Stimulated activated CD8-positive, alpha-beta memory T cell treated with anti-CD3 and anti-CD28 coated beads, Interleukin-4, amount 100 ng/mL, for 4 hours (primary cell): ENCODE measurements at regions not wholly inside any gene's neighbourhood (a gene's known extent, or its start where the extent isn't known, plus 50 kb on each side); places are given as distances from the start of the nearest gene placed in this dataset.
"Not testable (repeated sequence)": the region's sequence is repeated elsewhere in the genome, so short reads cannot be mapped to it uniquely, and the experiment has no call there.

Source experiments
- DNase-seq, 2 donors: peaks; one replicate each; pipeline ENCODE4 v3.0.0-alpha.2; 2020; ENCODE audit warnings: low read depth in 2 of 2, low spot score in 1 of 2

DNA sequence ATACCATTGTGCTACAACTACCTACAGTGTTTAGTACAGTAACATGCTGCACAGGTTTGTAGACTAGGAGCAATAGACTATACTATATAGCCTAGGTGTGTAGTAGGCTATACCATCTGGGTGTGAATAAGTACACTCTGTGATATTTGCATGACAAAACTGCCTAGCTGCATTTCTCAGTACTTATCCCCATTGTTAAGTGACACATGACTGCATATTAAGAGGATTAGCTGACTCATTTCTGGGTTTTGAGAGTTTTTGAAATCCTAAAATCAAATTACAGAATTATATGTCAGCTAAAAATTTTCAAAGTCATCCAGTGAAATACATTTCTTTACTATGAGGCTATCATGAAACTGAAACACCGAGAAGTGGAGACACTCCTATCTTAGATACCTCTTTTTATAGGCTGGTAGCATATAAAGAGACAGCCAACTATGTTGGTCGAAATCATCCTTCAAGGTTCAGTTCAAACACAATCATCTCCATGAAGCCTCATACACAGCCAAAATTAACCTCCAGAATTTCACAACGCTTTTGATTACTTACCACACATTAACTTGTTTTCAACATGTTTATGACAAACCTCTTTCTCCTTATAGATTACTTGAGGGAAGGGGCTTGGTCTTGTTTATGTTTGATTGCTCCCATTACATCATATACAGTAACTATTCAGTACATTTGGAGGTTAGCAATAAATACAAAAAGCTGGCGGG lies 89.8 kb upstream of the ANK3 start:
- DNase-seq, result no peak

DNA sequence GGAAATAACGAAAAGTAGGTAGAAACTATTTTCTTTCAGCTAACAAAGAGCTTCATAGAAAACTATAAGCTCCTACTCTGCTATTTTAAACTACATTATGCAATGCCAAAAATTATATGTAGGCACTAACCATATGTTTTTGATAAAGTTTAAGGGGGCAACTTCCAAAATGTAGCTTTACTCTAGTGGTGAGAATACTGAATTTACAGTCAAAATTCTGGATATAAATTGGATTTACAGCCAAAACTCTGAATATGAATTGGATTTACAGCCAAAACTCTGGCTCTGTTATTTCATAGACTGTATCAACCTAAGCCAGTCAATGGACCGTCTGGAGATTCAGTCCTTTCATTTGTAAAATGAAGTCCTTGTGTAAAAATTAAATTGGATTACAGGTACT lies 86.8 kb upstream of the ANK3 start:
- no peak for DNase-seq

DNA sequence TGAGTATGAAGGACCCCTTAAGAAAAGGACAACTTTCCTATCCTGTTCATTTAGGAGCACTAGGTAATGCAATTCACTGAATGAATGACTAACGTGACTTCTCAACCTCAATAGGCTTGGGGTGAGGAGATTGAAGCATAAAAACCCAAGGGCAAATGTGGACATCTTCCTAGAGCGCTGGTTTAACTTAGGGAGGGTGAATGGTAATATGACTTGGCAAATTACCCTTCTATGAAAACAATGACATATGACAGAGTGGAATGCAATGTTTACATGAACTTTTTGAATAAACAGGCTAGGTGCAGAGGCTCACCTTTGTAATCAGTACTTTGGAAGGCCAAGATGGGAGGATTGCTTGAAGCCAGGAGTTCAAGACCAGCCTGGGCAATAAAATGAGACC lies 83.9 kb upstream of the ANK3 start:
- no peak for DNase-seq

DNA sequence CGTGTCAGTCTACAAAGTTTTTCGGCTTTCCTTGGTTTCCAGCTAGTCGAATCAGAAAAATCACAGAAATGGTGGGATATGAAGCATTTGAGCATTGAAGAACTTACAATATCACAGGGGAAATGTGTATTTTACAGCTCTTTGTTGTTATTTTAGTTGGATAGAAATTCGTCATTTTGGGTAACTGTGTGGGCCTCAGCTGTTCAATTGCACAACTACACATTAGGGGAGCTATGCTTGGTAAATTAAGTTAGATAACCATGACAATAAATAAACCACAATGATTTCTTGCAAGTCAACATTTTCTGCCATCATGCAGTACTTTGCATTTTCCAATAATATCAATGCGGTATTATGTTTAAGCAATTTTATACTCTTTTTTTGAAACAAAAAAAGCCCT lies 80.4 kb upstream of the ANK3 start:
- no peak for DNase-seq

DNA sequence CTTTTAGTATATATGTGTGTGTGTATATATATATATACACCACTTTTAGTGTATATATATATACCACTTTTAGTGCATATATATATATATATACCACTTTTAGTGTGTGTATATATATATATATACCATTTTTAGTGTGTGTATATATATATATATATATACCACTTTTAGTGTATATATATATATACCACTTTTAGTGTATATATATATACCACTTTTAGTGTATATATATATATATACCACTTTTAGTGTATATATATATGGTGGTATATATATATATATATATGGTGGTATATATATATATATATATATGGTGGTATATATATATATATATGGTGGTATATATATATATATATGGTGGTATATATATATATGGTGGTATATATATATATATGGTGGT lies 79.5 kb upstream of the ANK3 start:
- not testable (repeated sequence) for DNase-seq

DNA sequence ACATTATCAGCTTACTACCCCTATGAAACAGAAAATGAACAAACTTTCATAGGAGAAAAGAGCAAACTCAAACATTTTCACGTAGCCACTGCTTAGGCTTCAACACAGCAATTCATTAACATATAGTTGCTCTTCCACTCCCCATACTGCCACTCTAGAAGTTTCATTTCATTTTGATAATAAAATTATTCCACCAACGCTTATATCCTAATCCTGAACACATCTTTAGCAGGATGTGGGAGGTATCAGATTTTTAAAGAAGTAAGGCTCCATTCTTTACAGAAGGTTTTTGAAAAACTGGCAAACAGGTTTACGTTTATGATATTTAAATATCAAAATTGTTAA lies 77.5 kb upstream of the ANK3 start:
- DNase-seq, result no peak

DNA sequence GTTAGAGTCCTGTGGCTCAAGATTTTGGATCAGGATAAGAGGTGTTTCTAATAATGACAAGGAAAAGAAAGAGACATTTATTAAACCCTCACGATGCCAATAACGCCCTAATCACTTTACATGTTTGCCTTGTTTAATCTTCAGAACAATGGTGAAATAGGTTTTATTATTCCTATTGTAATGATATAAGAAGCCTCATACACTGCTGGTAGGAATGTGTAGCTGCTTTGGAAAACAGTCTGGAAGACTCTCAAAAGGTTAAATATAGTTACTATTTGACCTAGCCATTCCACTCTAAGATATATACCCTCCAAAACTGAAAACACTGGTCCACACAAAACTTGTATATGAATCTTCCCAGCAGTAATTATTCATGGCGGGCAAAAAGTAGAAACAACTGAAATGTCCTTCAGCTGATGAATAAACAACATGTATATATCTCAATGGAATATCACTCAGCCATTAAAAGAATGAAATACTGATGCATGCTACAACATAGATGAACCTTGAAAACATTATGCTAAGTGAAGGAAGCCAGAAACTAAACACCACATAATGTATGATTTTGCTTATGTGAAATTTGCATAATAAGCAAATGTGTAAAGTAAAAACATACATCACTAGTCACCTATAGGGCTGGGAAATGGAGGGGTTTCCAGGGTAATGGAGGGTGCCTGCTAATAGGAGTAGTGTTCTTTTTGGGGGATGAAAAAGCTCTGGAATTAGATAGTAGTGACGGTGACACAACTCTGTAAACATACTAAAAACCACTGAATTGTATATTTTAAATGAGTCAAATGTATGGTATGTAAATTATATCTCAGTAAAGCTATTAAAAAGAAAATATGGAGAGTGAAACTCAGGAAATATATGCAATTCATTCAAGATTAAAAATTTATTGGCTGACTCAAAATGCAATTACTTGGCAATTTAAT lies 76.9 kb upstream of the ANK3 start:
- no peak for DNase-seq

DNA sequence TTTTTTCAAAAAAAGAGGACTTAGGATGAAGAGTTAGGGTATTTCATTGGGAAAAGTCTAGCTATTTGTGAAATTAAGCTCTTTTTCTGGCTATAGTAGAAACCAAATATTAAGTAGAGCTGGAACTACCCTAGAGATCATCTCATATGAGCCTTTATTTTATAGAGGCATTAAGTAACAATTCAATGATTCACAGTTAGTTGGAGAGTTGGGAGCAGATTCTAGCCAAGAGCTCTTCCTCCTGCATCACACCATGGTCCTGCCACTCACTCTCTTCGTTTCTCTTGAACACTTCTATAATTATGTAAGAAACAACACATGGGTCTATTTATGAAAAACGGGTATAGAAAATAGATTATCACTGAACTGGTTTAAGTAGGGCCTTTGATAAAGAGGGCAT lies 76.1 kb upstream of the ANK3 start:
- DNase-seq, result no peak

DNA sequence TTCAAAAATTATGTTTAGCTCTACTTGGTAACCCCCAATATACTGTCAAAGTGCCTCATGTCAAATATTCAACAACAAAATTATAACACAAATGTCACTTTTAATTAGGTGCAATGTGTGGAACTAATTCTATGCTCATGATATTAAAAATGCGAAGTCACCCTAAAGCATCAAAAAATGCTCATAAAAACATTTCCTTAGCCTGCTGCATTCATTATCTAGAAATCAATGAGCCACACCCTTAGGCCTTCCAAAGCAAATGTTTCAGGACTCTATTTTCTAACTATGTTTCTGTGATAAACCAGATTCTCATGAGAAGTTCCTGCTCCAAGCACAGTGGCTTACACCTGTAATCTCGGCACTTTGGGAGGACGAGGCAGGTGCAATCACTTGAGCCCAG lies 75.0 kb upstream of the ANK3 start:
- DNase-seq, result no peak

DNA sequence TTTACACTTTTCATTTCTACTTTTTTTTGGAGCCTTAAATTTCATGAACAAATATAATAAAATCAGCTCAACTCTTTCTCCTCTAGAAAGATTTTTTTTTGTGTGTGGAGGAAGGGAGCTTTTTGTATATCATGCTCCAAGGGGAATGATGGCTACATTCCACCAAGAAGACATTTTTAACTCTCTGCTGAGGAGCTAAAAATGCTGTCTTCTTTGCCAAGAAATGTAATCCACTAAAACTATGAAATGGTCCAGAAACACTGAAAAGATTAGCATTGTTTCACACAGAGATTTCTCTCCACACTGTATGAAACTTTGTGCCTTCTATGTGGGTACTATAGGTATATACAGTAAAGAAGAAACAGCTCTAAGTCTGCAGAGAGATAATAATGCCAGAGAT lies 74.1 kb upstream of the ANK3 start:
- no peak for DNase-seq

DNA sequence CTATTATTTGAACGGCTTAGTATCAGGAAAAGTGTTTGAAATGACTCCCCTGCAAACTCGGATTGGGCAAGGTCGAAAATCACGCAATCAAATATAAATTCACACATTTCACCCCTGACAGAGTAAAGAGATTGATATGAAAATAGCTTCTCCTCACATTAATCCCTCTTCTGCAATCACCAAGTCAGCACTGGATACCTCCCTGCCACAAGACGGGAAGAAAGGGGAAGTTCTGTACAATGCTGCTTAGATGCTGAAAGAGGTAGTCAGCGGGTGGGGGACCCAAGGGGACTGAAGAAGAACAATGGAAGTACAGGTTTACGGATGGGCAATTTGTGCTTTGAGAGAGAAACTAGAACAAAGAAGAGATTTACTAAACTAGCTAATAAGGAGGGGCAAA lies 72.0 kb upstream of the ANK3 start:
- no peak for DNase-seq

DNA sequence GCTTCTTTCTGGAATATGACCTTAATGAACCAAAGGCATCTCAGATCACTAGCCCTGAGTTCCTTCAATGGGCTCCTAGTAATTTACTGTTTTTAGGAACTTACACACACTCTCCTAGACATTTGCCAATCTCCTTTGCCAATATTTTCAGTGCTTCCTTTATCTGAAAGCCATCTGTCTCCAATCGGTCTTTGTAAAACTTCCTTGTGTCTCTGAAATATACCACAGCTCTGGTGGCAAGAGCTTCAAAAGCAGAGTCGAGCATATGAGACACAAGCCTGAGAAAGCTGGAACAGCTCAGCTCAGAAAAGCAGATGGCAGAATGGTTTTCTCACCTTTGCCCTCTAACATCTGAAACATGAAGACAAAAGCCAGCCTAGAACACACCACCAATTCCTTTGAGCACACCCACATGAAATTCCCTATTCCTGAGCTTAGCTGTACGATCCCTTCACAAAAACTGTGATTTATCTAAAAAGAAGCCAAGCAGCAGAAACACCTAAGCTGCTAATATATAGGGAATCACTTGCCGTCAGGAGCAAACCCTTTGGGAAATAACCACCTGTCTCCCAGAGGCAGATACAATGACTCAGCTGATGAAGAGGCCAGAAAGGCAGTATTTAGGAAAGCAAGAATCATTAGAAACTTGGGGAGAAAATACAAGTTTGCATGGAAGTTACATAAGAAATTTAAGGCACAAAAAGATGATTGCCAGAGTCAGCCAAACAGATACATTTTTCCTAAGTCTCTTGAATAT lies 70.2 kb upstream of the ANK3 start:
- DNase-seq, result no peak

DNA sequence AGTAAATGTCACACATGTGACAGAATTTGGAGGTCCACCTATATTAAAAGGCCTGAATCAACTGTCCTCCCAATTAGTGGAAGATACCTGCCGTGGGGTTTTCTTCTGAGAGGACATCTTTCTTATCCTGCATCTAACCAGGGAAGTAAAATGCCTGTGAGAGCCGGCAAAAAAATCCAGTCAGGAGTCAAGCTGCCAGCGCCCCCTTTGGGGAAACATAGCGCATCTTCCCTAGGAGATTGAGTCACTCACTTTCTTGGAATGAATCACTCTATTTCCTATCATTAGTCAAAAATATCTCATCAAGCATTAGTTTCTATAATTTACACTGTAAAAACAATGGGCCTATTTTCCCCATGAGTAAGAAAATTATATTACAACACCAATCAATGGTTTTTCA lies 66.4 kb upstream of the ANK3 start:
- no peak for DNase-seq

DNA sequence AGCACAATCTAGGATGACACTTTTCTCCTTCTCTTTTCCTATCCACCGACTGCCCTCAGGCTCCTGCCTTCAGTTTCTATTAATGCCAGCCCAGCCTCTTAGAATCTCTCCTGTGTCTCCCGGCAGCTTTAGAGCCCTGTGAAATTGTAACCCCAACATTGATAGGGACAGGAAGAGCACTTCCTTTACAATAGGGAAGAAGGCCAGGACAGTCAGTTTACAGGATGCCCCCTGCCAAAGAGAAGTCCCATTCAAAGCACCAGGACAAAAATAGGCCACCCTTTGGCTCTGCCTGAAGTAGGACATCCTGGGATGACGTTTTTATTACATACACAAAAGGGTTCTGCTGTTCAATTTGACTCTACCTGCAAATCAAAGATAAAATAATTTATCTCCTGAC lies 64.7 kb upstream of the ANK3 start:
- no peak for DNase-seq

DNA sequence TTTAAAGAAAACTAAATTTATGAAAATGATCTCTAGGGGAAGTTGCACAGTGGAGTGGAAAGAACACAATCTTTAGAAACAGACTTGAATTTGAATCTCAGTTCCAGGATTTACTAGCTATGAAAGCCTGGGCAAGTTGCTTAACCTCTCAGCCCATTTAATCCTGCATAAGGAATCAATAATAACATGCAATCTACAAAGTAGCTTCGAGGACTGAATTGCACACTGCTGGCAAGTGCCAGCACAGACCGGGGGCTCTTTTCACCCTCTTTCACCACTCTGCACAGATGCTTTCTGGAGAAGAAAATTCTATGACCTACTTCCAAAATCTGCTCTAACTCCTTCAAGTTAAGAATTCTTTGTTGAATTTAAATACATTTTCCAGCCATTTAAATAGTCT lies 63.4 kb upstream of the ANK3 start:
- DNase-seq, result no peak

DNA sequence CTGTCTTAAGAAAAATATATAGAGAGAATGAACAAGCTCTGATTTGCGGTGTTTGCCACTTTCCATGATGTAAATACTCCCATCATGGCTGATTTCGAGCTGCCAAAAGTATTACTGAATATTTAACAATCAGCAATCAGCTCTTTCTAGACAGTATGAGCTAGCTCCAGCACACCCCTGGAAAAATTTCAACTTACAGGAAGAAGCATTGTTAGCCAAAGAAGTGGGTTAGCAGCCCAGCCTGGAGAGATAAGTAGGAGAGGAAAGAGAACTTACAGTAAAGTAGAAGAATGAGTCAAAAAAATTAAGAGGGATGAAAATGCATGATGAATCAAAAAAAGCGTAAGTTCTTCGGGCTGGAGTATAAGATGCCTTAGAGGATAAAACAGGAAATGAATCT lies 60.6 kb upstream of the ANK3 start:
- no peak for DNase-seq

DNA sequence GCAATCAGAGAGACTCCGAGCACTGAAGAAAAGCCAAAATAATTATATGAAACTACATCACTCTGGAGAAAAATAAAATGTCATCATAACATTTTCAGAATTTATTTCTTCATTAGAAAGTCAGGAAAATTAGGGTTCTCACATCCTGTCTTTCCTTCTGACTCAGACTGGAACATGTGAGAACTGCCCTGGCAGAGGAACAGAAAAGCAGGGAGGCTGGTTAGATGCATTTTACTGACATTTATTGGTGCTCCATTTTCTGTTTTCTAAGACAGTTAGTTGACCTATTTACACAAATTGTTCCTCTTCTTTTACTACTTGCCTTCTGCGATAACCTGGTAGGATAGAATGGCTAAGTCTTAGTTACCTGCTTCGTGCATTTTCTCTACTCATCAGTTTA lies 58.6 kb upstream of the ANK3 start:
- DNase-seq, result no peak

DNA sequence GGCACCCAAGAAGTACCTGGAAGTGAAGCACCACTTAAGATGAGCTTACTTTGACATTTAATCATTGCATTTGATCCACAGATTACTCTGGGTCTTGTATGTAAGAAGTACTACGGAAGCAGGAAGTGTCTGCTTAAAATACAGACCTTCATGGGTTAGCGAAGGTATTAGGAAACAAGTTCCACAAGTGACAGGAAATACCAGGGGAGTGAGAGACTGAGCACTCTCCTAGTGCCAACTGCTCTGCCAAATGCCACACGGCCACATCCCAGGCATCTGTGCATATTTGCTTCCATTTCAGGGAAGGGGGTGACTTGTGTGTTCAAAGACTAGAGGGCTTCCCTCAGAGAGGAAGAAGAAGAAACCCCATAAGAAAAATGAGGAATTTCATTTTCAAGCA lies 57.2 kb upstream of the ANK3 start:
- no peak for DNase-seq

DNA sequence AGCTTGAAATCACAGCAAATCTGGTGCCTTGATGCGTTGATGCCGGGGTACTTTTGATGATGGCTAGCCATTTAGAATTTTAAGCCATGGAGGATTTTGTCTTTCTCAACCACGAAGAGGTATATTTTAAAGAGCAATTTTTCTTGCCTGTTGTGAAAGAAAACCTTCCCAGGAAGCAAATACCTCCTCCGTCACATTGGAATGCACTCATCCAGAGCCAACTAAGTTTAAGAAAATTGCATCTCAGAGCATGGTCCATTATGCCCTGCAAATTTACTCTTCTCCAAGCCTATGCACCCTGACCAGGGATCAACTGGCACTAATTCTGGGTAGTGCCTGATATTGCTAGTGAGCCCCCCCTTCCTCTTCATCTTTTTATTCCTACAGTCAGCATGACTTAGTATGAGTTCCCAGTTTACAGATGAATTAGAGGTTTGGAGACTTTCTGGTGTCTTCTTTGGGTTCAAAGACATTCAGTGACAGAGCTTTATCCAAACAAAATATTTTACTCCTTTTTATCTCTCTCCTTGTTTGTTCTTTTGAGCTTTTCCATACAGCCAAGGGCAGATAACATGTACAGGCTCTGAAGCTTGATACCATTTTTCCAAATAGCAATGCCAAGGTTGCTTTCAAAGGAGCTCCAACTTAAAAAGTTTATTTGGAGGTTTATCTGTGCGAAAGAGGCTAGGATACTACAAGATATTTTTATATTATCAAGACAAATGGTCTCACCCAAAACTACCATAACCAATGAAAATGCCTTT lies 56.6 kb upstream of the ANK3 start:
- DNase-seq, result no peak

DNA sequence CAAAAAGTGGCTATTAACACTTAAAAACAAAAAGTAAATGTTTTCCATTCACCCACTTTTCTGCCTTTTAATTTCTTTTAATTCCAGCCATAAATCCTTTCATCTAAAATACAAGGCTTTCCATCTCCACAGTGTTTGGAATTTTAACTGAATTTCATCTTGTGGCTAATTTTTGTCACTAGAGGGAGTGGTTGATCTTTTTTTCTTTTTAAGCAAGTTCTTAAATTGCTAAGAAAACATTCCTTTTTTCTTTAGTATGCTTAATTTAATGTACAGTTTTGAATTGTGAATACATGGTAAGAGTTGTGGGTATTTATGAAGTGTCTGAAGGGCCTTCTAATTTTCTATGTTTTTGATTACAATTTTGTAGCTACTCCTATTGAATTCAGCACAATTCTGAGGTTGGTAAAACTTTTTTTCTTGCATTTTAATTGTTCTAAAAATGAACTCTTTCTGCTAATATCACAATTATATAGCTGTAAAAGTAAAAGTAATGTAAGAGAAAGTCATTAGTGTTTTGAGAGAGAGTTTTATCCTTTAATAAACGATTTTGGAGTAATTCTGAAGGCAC lies 54.9 kb upstream of the ANK3 start:
- no peak for DNase-seq

DNA sequence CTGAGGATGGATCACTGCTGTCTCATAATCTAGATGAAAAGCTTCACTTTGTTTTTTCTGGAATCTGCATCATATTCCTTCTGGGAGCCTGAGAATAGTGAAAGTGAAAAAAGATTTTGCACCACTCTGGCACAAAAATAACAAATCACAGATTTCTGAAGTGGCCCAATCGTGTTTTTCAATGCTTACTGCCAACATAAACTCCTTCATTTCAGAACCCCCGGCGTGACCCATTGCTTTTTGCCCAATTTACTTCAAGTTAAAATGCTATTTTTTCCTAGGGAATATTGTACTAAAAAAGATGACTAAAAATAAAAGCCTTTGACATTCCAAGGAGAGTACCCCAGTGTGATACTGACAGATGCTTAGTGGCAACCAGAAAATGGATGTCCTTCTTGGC lies 53.7 kb upstream of the ANK3 start:
- no peak for DNase-seq
